ENCODE measurements at regions not wholly inside any gene's neighbourhood (a gene's known extent, or its start where the extent isn't known, plus 50 kb on each side); places are given as distances from the start of the nearest gene placed in this dataset.

GRCh38 chr18:56278421-56279003, 359.9 kb downstream of the TXNL1 start:
- POLR2A ChIA-PET: no interaction called here
- no peak overlapping the region for H3K27ac ChIP-seq (ENCODE audit: low read depth, low read length)
- H3K27me3 ChIP-seq (ENCODE audit: control insufficient read depth, insufficient read depth, low read length): no peaks in the 10 kb centered on the region
- CTCF ChIA-PET: no interaction called here
- H3K4me3 ChIP-seq (ENCODE audit: low read depth, low read length): no peak overlapping the region
- no peak for DNase-seq (ENCODE audit: low read depth, low spot score)
- no peaks in the 10 kb centered on the region for H3K9me3 ChIP-seq (ENCODE audit: control insufficient read depth, insufficient read depth, low read length)
- TF ChIP-seq CTCF (IDR thresholded peaks at IDR 0.05; ENCODE audit: low read depth, low read length): no peak

- POLR2A ChIA-PET: no interaction called here
- TF ChIP-seq CTCF (IDR thresholded peaks at IDR 0.05; ENCODE audit: low read depth, low read length): no peak
- no peak for DNase-seq (ENCODE audit: low read depth, low spot score)
Observed at GRCh38 chr18:56276466-56276865, 361.9 kb downstream of the TXNL1 start.

GRCh38 chr18:56273541-56274219, 364.7 kb downstream of the TXNL1 start:
- POLR2A ChIA-PET: no interaction called here
- Histone ChIP-seq H3K27ac (ENCODE audit: low read depth, low read length) (no peak overlapping the region), H3K9me3 (ENCODE audit: control insufficient read depth, insufficient read depth, low read length) (no peaks in the 10 kb centered on the region), H3K4me3 (ENCODE audit: low read depth, low read length) (no peak overlapping the region), H3K27me3 (ENCODE audit: control insufficient read depth, insufficient read depth, low read length) (no peaks in the 10 kb centered on the region)
- DNase-seq (ENCODE audit: low read depth, low spot score): no peak
- no peak for TF ChIP-seq CTCF (IDR thresholded peaks at IDR 0.05; ENCODE audit: low read depth, low read length)
- CTCF ChIA-PET: no interaction called here

More at GRCh38 chr18:56276466-56276865, 361.9 kb downstream of the TXNL1 start:
- CTCF ChIA-PET: no interaction called here
- Histone ChIP-seq H3K27ac (ENCODE audit: low read depth, low read length) (no peak overlapping the region), H3K27me3 (ENCODE audit: control insufficient read depth, insufficient read depth, low read length) (no peaks in the 10 kb centered on the region), H3K4me3 (ENCODE audit: low read depth, low read length) (no peak overlapping the region), H3K9me3 (ENCODE audit: control insufficient read depth, insufficient read depth, low read length) (no peaks in the 10 kb centered on the region)

GRCh38 chr18:56270671-56271250, 367.6 kb downstream of the TXNL1 start:
- H3K27ac ChIP-seq (ENCODE audit: low read depth, low read length): no peak overlapping the region
- H3K4me3 ChIP-seq (ENCODE audit: low read depth, low read length): no peak overlapping the region
- no peak for TF ChIP-seq CTCF (IDR thresholded peaks at IDR 0.05; ENCODE audit: low read depth, low read length)
- no peak for DNase-seq (ENCODE audit: low read depth, low spot score)
- no peaks in the 10 kb centered on the region for H3K9me3 ChIP-seq (ENCODE audit: control insufficient read depth, insufficient read depth, low read length)
- H3K27me3 ChIP-seq (ENCODE audit: control insufficient read depth, insufficient read depth, low read length): no peaks in the 10 kb centered on the region
- CTCF ChIA-PET: no interaction called here
- POLR2A ChIA-PET: no interaction called here

- Histone ChIP-seq H3K9me3 (ENCODE audit: control insufficient read depth, insufficient read depth, low read length) (no peaks in the 10 kb centered on the region), H3K27me3 (ENCODE audit: control insufficient read depth, insufficient read depth, low read length) (no peaks in the 10 kb centered on the region), H3K4me3 (ENCODE audit: low read depth, low read length) (no peak overlapping the region), H3K27ac (ENCODE audit: low read depth, low read length) (no peak overlapping the region)
- DNase-seq (ENCODE audit: low read depth, low spot score): no peak
- TF ChIP-seq CTCF (IDR thresholded peaks at IDR 0.05; ENCODE audit: low read depth, low read length): no peak
- CTCF ChIA-PET: no interaction called here
- POLR2A ChIA-PET: no interaction called here
Observed at GRCh38 chr18:56269958-56270357, 368.4 kb downstream of the TXNL1 start.

Measured in AG04450 (cell line).